Activated B cell treated with CpG ODN at 0.5 μM for 24 hours (primary cell): ENCODE measurements at regions not wholly inside any gene's neighbourhood (a gene's known extent, or its start where the extent isn't known, plus 50 kb on each side); places are given as distances from the start of the nearest gene placed in this dataset.
"Not testable (repeated sequence)": the region's sequence is repeated elsewhere in the genome, so short reads cannot be mapped to it uniquely, and the experiment has no call there.

ENCODE experiments used
- ATAC-seq: fragments of 200-7000 bp; cut with Tn5 transposase; one replicate; pipeline ENCODE4 v1.10.0; 2021; ENCODE audit warnings: low read depth, mild to moderate bottlenecking, moderate library complexity
- CTCF ChIA-PET: fragments of 350-600 bp; sonication (Branson Sonifier 250); formaldehyde crosslinking; loops from one replicate; lab custom pipeline; 2021; ENCODE audit warnings: antibody characterized with exemption; lab: Charles Lee
- POLR2A ChIA-PET: fragments of 350-600 bp; sonication (Branson Sonifier 250); formaldehyde crosslinking; loops from one replicate; lab custom pipeline; 2021; ENCODE audit warnings: antibody characterized with exemption; lab: Charles Lee
- DNase-seq: peaks from one replicate; pipeline ENCODE4 v3.0.0; 2022
- H3K27ac Mint-ChIP-seq: one replicate; pipeline ENCODE4 v1.8.0; 2020; ENCODE audit warnings: mixed read lengths
- H3K27me3 Mint-ChIP-seq: one replicate; pipeline ENCODE4 v1.8.0; 2021; ENCODE audit warnings: mixed read lengths
- H3K36me3 Mint-ChIP-seq: one replicate; pipeline ENCODE4 v1.8.0; 2021; ENCODE audit warnings: low read depth, mixed read lengths
- H3K4me1 Mint-ChIP-seq: one replicate; pipeline ENCODE4 v1.8.0; 2021; ENCODE audit warnings: mixed read lengths
- H3K4me3 Mint-ChIP-seq: one replicate; pipeline ENCODE4 v1.8.0; 2020; ENCODE audit warnings: mild to moderate bottlenecking, mixed read lengths
- H3K9me3 Mint-ChIP-seq: one replicate; pipeline ENCODE4 v1.8.0; 2020; ENCODE audit warnings: mixed read lengths
- CTCF ChIP-seq: fragments of 200-600 bp; IDR thresholded peaks from one replicate; pipeline ENCODE4 v1.8.0; 2022; ENCODE audit warnings: antibody characterized with exemption, mild to moderate bottlenecking
- intact Hi-C: fragments of 100-400 bp; cut with micrococcal nuclease; formaldehyde crosslinking; loops from one replicate; pipeline ENCODE4 v1.15.1; 2024

- H3K4me3 Mint-ChIP-seq: no peak overlapping the region
- ATAC-seq (no peak), DNase-seq (no peak)
- no peaks in the 10 kb centered on the region for H3K36me3 Mint-ChIP-seq
- POLR2A ChIA-PET: no interaction called here
- CTCF ChIA-PET: no interaction called here
- H3K27me3 Mint-ChIP-seq: no peaks in the 10 kb centered on the region
- no peak for TF ChIP-seq CTCF
- H3K4me1 Mint-ChIP-seq: no peaks in the 10 kb centered on the region
- H3K9me3 Mint-ChIP-seq: no peaks in the 10 kb centered on the region
- intact Hi-C loops: no loop called here
- no peak overlapping the region for H3K27ac Mint-ChIP-seq
These were observed 202.5 kb upstream of the SLC8A1 start for GRCh38 chr2:40654346-40654745.

GRCh38 chr2:40658941-40659340, 207.1 kb upstream of the SLC8A1 start:
- H3K36me3 Mint-ChIP-seq: no peaks in the 10 kb centered on the region
- TF ChIP-seq CTCF: no peak
- ATAC-seq (no peak), DNase-seq (no peak)
- H3K9me3 Mint-ChIP-seq: no peaks in the 10 kb centered on the region
- no peak overlapping the region for H3K4me3 Mint-ChIP-seq
- intact Hi-C loops: no loop called here
- no peak overlapping the region for H3K27ac Mint-ChIP-seq
- ChIA-PET CTCF (no interaction called here), POLR2A (no interaction called here)
- H3K27me3 Mint-ChIP-seq: no peaks in the 10 kb centered on the region
- H3K4me1 Mint-ChIP-seq: no peaks in the 10 kb centered on the region

- ATAC-seq (no peak), DNase-seq (no peak)
- ChIA-PET POLR2A (no interaction called here), CTCF (no interaction called here)
- no peak for TF ChIP-seq CTCF
- no peaks in the 10 kb centered on the region for H3K27me3 Mint-ChIP-seq
- no peaks in the 10 kb centered on the region for H3K4me1 Mint-ChIP-seq
- H3K36me3 Mint-ChIP-seq: no peaks in the 10 kb centered on the region
- no peak overlapping the region for H3K27ac Mint-ChIP-seq
- H3K9me3 Mint-ChIP-seq: no peaks in the 10 kb centered on the region
- intact Hi-C loops: no loop called here
- no peak overlapping the region for H3K4me3 Mint-ChIP-seq
These were observed 213.8 kb upstream of the SLC8A1 start for GRCh38 chr2:40665493-40666232.

GRCh38 chr2:40666398-40666797, 214.5 kb upstream of the SLC8A1 start:
- DNase-seq: no peak
- ATAC-seq: no peak
- H3K27ac Mint-ChIP-seq: no peak overlapping the region
- H3K36me3 Mint-ChIP-seq: no peaks in the 10 kb centered on the region
- H3K4me3 Mint-ChIP-seq: no peak overlapping the region
- intact Hi-C loops: no loop called here
- no peaks in the 10 kb centered on the region for H3K4me1 Mint-ChIP-seq
- TF ChIP-seq CTCF: no peak
- no peaks in the 10 kb centered on the region for H3K27me3 Mint-ChIP-seq
- H3K9me3 Mint-ChIP-seq: no peaks in the 10 kb centered on the region
- ChIA-PET POLR2A (no interaction called here), CTCF (no interaction called here)

GRCh38 chr2:40668425-40668824, 216.5 kb upstream of the SLC8A1 start:
- no peak for ATAC-seq
- Mint-ChIP-seq H3K36me3 (no peaks in the 10 kb centered on the region), H3K27ac (no peak overlapping the region), H3K4me3 (no peak overlapping the region), H3K9me3 (no peaks in the 10 kb centered on the region), H3K4me1 (no peaks in the 10 kb centered on the region), H3K27me3 (no peaks in the 10 kb centered on the region)
- intact Hi-C loops: no loop called here
- POLR2A ChIA-PET: no interaction called here
- DNase-seq: no peak
- no peak for TF ChIP-seq CTCF
- CTCF ChIA-PET: no interaction called here

GRCh38 chr2:40676134-40676790, 224.4 kb upstream of the SLC8A1 start:
- H3K4me3 Mint-ChIP-seq, CTCF ChIA-PET, intact Hi-C loops, H3K27me3 Mint-ChIP-seq, POLR2A ChIA-PET, H3K4me1 Mint-ChIP-seq, H3K36me3 Mint-ChIP-seq, H3K27ac Mint-ChIP-seq, DNase-seq, H3K9me3 Mint-ChIP-seq, ATAC-seq: not testable (repeated sequence)
